HuH-7.5 (cell line): ENCODE measurements at regions not wholly inside any gene's neighbourhood (a gene's known extent, or its start where the extent isn't known, plus 50 kb on each side); places are given as distances from the start of the nearest gene placed in this dataset.
"Not testable (repeated sequence)": the region's sequence is repeated elsewhere in the genome, so short reads cannot be mapped to it uniquely, and the experiment has no call there.

Experiments
- DNase-seq: peaks from one replicate; pipeline ENCODE4 v3.0.0; 2011; ENCODE audit warnings: low spot score

- DNase-seq: no peak
Observed at GRCh38 chr5:109630093-109630492, 59.6 kb upstream of the MAN2A1 start.

- DNase-seq: no peak
Observed at GRCh38 chr5:109628591-109628990, 61.1 kb upstream of the MAN2A1 start.

DNA sequence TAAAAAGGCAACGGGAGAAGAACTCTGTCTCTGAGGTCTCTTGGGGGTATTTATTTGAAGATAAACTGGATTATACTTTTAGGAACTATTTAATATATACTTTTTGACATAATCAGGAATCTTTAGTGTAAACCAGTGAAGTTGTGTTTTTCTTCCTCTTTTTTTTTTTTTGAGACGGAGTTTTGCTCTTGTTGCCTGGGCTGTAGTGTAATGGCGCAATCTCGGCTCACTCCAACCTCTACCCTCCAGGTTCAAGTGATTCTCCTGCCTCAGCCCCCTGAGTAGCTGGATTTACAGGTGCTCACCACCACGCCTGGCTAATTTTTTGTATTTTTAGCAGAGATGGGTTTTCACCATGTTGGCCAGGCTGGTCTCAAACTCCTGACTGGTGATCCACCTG is 68.5 kb upstream of the MAN2A1 start:
- DNase-seq: not testable (repeated sequence)

DNA sequence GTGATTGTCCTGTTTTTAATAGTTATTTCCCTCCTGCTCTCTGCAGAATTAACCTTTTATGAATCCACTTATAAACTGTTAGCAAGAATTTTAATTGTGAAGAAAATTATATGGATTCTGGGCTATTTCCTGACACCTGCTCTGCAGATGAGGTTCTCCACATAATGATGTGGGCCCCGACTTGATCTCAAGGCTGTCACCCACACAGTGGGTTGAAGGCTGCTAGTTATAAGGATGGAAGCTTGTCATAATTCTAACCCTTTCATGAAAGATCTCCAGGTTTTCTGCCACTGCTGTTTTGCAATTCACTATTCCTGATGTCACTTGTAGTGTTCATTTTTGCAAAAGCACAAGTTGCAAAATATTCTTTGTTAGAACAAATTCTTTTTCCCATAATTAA is 69.1 kb upstream of the MAN2A1 start:
- no peak for DNase-seq

DNA sequence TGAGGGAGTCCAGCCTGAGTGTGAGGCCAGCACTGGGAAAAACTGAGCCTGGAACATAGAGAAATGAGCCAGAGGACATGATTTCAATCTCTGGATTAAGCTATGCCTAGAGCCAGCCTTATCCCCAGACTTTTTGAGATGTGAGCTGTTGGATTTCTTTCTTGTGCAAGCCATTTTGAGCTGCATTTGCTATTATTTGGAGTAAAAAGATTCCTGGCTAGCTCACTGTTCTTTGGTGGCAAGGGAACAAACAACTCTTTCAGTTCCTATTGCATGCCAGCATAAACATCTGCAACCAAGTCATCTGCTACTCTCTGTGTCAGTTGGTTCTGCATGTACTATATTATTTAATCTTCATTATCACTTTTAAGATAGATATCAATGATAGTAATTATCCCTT is 70.1 kb upstream of the MAN2A1 start:
- DNase-seq: no peak

DNA sequence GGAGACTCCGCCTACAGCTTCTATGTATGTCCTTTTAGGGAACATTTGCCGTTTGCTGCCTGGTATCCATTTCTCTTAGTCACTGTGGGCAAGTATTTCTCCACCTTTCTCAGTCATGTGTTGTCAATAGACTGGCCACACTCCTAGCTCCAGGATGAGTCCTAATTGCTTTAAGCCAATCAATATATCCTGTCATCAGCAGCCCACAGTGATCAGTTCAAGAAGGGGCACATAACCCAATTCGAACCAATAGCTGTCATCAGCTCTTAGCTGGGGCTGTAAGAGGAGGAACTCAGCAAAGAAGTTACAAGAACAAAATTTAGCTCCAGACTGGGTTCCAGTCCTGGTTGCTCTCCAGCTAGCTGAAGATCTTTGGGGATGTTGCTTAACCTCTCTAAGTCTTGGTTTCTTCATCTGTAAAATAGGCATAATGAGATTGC is 70.7 kb upstream of the MAN2A1 start:
- DNase-seq: no peak

- no peak for DNase-seq
Observed at GRCh38 chr5:109614981-109615380, 74.7 kb upstream of the MAN2A1 start.

- no peak for DNase-seq
Observed at GRCh38 chr5:109614301-109614700, 75.4 kb upstream of the MAN2A1 start.

DNA sequence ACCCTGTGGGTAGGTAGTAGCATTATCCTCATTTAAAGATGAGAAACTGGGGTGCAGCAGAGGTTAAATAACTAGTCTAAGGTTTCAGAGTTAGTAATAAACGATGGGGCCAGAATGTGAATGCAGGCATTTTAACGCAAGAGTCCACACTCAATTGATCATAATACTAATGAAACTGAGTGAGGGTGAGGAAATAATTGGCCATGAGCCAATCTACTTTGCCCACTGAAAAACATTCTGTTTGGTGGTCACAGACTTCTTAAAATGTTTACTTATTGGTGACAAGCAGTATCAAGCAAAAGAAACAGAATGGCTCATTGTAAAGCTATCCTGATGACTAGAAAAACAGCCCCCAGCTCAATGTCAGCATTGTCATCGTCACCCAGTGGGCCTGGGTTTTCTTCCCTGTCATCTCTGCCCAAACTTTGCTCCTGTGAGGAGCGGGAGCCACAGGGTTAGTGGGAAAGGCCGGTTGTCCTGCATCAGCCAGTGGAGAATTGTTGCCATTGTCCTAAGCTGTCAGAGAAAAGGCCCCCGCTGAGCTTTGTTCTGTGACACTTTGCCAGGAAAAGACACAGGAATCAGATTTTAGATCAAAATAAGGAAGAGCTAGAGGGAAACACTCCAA is 77.3 kb upstream of the MAN2A1 start:
- no peak for DNase-seq

DNA sequence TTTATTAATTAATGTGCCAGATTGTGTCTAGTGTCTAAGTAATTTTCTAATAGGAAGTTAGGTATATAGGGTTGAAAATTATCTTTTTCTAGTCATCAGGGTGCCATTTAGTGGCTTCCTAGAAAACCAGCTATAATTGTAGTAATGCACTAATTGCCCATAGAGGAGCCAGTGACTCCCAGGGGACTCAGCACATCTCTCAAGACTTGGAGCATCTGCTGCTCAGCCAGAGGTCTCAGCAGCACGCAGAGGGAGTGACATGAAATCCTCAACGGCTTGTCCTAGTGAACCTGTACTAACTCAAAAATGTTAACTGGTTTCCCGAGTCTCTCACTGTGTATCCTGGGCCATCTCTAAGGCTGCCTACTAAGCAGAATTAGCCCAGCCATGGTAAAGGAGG is 78.2 kb upstream of the MAN2A1 start:
- DNase-seq: no peak

- no peak for DNase-seq
Observed at GRCh38 chr5:109611061-109611460, 78.7 kb upstream of the MAN2A1 start.

GRCh38 chr5:109610581-109610980 is 79.1 kb upstream of the MAN2A1 start:
- no peak for DNase-seq

DNA sequence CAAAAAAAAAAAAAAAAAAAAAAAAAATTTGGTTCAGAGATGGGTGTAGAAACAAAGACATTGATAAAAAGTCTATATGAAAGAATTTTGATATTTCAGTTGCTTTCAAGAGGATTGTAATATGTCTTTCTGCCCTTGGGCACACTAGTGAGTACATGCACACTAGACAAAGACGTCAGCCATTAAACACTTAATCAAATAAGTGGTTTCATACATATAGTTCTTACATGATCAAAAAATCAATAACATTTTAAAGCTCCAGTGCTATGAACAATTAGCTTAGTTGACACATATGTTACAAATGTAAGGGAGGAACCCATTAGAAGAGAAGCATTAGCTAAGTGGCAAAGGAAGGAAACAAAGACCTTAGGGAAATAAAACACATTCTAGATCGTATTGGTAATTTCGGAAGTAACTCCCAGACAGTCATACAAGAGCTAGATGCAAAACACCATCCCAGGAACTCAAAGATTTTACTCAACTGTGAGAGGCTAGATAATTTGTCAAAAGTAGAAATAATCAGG is 84.5 kb upstream of the MAN2A1 start:
- no peak for DNase-seq

- DNase-seq: no peak
Observed at GRCh38 chr5:109604758-109605157, 85.0 kb upstream of the MAN2A1 start.

DNA sequence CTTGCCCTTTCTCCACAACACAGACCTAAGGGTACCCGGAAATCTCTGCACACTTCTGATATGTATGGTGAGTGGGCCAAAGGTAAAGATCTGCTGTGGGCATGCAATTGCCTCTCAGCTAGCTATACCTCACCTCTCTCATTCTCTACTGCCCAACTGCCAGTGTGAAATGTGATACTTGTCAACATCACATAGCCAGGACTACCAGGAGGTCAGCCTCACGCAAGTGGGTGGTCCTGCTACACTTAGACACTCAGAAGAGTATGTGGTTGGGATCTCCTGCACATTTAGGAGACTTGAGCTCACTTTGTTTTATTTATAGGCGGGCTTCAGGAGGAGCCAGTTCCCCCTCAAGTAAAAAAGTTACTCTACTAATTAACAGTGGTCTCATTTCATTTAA is 88.0 kb upstream of the MAN2A1 start:
- no peak for DNase-seq

DNA sequence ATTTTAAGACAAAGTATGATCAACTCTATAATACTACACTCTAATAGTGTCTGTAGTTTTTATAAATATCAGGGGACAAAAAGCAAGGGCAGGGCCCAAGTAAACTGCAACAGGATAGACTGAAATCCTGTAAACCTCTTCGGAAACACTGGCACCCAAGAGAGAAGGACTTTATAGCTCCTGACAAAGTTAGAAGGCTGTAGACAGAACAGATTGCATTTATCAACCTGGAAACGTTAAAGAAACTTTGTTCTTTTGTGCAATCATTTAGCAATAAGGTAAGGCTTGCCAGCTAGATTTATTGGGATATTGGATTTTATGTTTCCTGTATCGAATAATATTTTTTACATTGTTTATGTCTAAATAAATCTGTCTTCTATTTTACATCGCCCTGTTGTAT is 91.8 kb upstream of the MAN2A1 start:
- no peak for DNase-seq

DNA sequence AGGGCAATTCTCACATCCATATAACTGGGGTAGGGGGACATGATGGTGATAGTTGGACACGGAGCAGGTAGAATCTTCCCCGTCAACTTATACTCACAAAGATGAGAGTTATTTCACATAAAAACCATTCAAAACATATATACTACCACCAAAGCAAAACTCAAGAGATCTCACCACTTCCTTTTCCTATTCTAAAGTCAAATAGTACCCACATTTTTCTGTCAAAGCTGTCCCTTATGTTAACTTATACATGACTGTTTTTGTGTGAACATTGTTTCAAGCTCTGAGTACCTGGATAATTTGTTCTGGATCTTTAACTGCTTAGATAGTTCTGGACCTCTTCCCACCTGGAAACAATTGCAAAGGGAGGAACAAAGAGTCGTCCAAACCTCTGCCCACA is 95.5 kb upstream of the MAN2A1 start:
- DNase-seq: no peak

- no peak for DNase-seq
Observed at GRCh38 chr5:109590799-109591198, 98.9 kb upstream of the MAN2A1 start.

DNA sequence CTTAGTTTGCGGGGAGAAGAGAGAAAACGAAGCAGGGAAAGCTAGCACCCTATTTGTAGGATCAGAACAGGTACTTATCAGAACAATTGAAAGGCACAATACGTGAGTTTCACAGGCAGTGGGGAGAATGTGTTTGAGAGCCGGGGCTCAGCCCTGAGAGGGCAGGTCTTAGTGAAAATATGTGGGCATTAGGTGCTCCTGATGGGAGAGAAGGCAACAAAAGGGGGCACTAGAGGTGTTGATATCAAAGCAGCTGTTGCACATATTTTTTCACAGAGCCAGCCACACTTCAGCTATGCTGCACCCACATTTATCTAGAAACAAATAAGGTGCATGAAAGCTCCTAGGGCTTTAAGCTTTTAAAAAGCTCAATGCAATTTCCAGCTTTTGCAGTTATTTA is 99.7 kb upstream of the MAN2A1 start:
- no peak for DNase-seq

DNA sequence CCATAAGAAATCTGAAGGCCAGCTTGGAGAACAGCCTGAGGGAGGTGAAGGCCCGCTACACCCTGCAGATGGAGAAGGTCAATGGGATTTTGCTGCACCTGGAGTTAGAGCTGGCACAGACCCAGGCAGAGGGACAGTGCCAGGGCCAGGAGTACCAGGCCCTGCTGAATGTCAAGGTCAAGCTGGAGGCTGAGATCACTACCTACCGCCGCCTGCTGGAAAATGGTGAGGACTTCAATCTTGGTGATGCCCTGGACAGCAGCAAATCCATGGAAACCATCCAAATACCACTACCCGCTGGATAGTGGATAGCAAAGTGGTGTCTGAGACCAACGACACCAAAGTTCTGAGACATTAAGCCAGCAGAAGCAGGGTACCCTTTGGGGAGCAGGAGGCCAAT is 100.5 kb upstream of the MAN2A1 start:
- DNase-seq: no peak

GRCh38 chr5:109588281-109589035 is 101.3 kb upstream of the MAN2A1 start:
- DNase-seq: no peak

- no peak for DNase-seq
Observed at GRCh38 chr5:109584986-109585599, 104.6 kb upstream of the MAN2A1 start.

DNA sequence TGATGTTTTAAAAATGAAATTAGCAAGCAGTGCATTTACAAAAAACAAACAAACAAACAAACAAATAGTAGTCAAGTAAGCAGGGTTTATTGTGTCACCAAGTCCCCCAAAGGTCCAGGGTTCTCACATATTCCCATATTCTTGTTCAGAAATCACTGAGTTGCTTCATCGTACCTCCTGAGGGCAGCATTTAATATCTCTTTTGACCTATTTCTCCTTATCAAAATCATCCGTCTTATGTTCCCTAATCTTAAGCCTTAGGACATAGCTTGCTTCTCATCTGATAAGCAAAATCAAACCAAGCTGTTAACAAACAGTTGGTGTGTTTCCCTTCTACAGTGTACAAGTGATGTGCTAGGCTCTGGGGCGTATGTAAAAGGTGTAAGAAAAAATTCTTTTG is 109.5 kb upstream of the MAN2A1 start:
- DNase-seq: no peak
